ENCODE measurements at regions not wholly inside any gene's neighbourhood (a gene's known extent, or its start where the extent isn't known, plus 50 kb on each side); places are given as distances from the start of the nearest gene placed in this dataset.
"Not testable (repeated sequence)": the region's sequence is repeated elsewhere in the genome, so short reads cannot be mapped to it uniquely, and the experiment has no call there.

DNA sequence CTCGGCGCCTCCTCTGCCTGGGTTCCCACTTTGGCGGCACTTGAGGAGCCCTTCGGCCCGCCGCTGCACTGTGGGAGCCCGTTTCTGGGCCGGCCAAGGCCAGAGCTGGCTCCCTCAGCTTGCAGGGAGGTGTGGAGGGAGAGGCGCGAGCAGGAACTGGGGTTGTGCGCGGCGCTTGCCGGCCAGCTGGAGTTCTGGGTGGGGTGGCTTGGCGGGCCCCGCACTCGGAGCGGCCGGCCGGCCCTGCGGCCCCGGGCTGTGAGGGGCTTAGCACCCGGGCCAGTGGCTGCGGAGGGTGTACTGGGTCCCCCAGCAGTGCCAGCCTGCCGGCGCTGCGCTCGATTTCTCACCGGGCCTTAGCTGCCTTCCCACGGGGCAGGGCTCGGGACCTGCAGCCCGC lies 201.7 kb upstream of the GALNT2 start:
- TF ChIP-seq CTCF, POLR2A (IDR thresholded peaks at IDR 0.05): not testable (repeated sequence)

All from prostate gland (tissue), 2 donors.